ENCODE measurements at regions not wholly inside any gene's neighbourhood (a gene's known extent, or its start where the extent isn't known, plus 50 kb on each side); places are given as distances from the start of the nearest gene placed in this dataset.

GRCh38 chr3:27657404-27657803 is 64.7 kb downstream of the EOMES start:
- TF ChIP-seq CTCF (IDR thresholded peaks at IDR 0.05; ENCODE audit: insufficient read depth, low read depth, low read length) (no peak), EZH2 (IDR thresholded peaks at IDR 0.05; ENCODE audit: insufficient read depth, low read length) (no peak)

All from astrocyte (in vitro differentiated cells and primary cell).